ENCODE measurements at regions not wholly inside any gene's neighbourhood (a gene's known extent, or its start where the extent isn't known, plus 50 kb on each side); places are given as distances from the start of the nearest gene placed in this dataset.
A peak's percentile ranks its signal among the peaks of the same experiment; 100 is the strongest.

- no peaks in the 10 kb centered on the region for H3K36me3 Mint-ChIP-seq (ENCODE audit: low read depth)
- no peaks in the 10 kb centered on the region for H3K79me2 ChIP-seq (replicated peaks; ENCODE audit: insufficient read depth)
- no peaks in the 10 kb centered on the region for H3K27me3 ChIP-seq (ENCODE audit: insufficient read depth)
- H3K27ac Mint-ChIP-seq = no peak overlapping the region
- no peaks in the 10 kb centered on the region for H3F3A ChIP-seq (replicated peaks; ENCODE audit: low read depth)
- H3K4me1 ChIP-seq (ENCODE audit: insufficient read depth) = no peaks in the 10 kb centered on the region
- H3K27me3 Mint-ChIP-seq (ENCODE audit: insufficient read depth, low read depth, poor library complexity) = peaks cover 3% of the 10 kb centered on the region
- H3K27ac ChIP-seq (ENCODE audit: low read depth) = no peak overlapping the region
- H2AFZ ChIP-seq = no peak overlapping the region
- no peak overlapping the region for H3K4me2 ChIP-seq
- no peaks in the 10 kb centered on the region for H4K20me1 ChIP-seq (replicated peaks; ENCODE audit: insufficient read depth)
- H3K36me3 ChIP-seq (ENCODE audit: insufficient read depth) = no peaks in the 10 kb centered on the region
- peak; percentile 42 for ATAC-seq
- H3K4me1 Mint-ChIP-seq = no peaks in the 10 kb centered on the region
- no peaks in the 10 kb centered on the region for H3K9me3 Mint-ChIP-seq
- no peak overlapping the region for H3K4me3 Mint-ChIP-seq
- H3K4me3 ChIP-seq = no peak overlapping the region
- DNase-seq (ENCODE audit: low spot score) = no peak
- TF ChIP-seq EZH2 (IDR thresholded peaks at IDR 0.05; ENCODE audit: low read depth, unreplicated experiment) (no peak), NANOG (IDR thresholded peaks at IDR 0.05; ENCODE audit: borderline replicate concordance) (no peak), EZH2phosphoT487 (IDR thresholded peaks at IDR 0.05; ENCODE audit: unreplicated experiment) (no peak), ZNF331 (CRISPR knock-in tag; IDR thresholded peaks at IDR 0.05; ENCODE audit: low read depth) (no peak), POLR2AphosphoS5 (IDR thresholded peaks at IDR 0.05; ENCODE audit: low read depth) (no peak), JUNB (IDR thresholded peaks at IDR 0.05; ENCODE audit: unreplicated experiment) (no peak), ETS1 (IDR thresholded peaks at IDR 0.05) (no peak), STAT1 (IDR thresholded peaks at IDR 0.05; ENCODE audit: unreplicated experiment) (no peak), REST (IDR thresholded peaks at IDR 0.05; ENCODE audit: unreplicated experiment) (no peak), ZNF462 (CRISPR knock-in tag; IDR thresholded peaks at IDR 0.05) (no peak), CREB1 (CRISPR knock-in tag; IDR thresholded peaks at IDR 0.05; ENCODE audit: low read depth) (no peak), CTCF (conservative IDR thresholded peaks at IDR 0.05; ENCODE audit: low read depth in 2 of 2) (no peak), ZNF114 (CRISPR knock-in tag; IDR thresholded peaks at IDR 0.05) (no peak)
- 0 out of 2 replicates have a peak, but pooled peaks cover 3% of the 10 kb centered on the region for H3K9me2 ChIP-seq (ENCODE audit: insufficient read depth)
Measured at GRCh38 chr10:114758331-114758730, 63.2 kb upstream of the FHIP2A start.
